GM18873 (cell line): ENCODE measurements at regions not wholly inside any gene's neighbourhood (a gene's known extent, or its start where the extent isn't known, plus 50 kb on each side); places are given as distances from the start of the nearest gene placed in this dataset.

Source experiments
- ATAC-seq: cut with Tn5 transposase; IDR thresholded peaks from one replicate; pipeline ENCODE4 v1.9.1; 2021; ENCODE audit warnings: mild to moderate bottlenecking, moderate library complexity, moderate number of reproducible peaks; ENCODE audit not compliant: unreplicated experiment, low FRiP score

GRCh38 chr3:137199678-137200077, 241.9 kb downstream of the IL20RB start:
- no peak for ATAC-seq

DNA sequence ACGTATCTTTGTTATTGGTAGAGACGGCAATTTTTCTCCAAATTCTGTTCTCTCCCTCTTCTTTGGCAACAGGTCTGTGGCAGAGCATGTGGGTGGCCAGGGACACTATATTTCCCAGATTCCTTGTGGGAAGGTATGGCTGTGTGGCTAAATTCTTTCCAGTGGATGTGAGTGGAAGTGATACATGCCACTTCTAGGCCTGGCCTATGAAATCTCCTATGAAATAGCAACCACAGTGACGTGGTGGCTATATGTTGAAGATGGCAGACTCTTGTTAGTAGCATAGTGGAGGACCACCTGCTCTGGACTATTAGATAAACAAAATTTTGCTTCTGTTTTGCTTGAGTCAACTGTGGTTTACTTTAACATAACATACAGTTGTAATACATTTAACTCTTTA, 243.3 kb downstream of the IL20RB start:
- ATAC-seq, result no peak

- ATAC-seq, result no peak
Observed at GRCh38 chr3:137202941-137203340, 245.2 kb downstream of the IL20RB start.

DNA sequence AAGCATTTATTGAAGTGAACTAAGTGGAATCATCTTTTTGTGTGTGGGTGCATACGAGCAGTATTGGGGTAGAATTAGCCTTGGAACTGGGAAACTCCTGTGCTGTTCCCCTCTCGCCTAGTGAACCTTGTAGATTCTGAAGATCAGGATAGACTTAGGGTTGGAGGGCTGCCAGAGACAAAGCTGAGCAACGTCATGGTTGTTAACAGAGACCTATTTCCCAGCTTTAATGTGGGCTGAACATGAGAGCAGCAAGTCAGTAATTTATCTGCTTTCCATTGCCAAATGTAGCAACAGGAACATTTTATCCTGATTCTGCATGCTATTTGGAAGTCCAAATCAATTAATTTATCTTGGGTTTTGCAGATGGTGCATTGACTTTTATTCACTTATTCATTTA, 246.6 kb downstream of the IL20RB start:
- no peak for ATAC-seq

- no peak for ATAC-seq
Observed at GRCh38 chr3:137205394-137206045, 247.7 kb downstream of the IL20RB start.

DNA sequence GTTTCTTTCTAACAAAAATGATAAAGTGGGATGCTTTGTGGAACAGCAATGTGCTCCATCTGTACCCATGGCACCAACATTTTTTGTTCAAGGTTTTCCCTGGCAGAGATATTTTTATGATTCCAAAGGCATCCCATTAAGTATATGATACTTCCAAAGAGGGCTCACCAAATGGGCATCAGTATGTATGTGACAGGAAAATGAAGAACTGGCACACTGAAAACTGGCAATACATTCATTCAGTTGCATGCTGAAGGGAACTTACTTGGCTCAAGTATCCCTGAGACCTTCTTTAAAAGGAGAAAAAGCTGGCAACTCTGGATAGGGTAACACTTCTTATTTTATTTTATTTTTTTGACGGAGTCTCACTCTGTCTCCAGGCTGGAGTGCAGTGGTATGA, 249.8 kb downstream of the IL20RB start:
- no peak for ATAC-seq

DNA sequence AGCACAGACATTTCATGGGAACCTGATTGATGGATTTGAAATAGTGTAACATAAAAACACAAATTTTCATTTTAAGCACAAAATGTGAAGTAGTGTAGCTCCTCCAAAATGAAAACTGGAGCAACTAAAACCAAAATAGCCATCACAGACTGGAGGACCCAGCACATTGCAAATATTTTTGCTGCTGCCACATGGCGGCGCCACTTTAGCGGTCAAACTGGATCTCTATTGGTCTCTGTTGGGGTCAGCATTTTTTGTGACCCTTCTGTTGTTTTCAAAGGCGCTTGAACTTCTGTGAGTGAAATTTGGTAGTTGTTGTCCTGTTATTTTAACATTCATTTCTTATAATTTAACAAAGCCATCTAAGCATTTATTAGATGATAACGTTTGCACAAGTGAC, 259.9 kb downstream of the IL20RB start:
- ATAC-seq, result no peak

DNA sequence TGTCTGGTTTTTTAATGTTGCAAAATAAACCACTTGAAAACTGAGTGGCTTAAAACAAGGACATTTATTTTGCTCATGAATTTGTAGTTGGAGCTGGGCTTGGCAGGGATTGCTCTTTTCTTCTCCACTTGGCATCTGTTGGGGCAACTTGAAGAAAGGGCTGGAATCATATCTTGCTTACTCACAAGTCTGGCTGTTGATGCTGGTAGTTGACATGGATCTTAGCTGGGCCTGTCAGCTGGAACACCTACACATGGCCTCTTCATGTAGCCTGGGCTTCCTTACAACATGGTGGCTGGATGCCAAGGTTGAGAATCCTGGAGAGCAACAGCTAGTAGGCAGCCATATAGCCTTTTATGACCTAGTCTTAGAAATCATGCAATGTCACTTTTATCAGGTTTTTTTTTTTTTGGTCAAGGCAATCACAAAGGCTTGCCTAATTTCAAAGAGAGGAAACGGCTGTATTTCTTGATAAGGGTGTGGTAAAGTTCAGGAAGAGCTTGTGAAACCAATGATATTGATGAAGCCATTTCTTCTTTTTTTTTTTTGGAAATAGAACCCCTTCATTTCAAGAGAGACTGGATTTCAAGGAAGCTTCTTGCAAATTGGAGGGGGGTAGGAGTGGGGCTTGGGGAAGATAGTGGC, 262.1 kb downstream of the IL20RB start:
- no peak for ATAC-seq

DNA sequence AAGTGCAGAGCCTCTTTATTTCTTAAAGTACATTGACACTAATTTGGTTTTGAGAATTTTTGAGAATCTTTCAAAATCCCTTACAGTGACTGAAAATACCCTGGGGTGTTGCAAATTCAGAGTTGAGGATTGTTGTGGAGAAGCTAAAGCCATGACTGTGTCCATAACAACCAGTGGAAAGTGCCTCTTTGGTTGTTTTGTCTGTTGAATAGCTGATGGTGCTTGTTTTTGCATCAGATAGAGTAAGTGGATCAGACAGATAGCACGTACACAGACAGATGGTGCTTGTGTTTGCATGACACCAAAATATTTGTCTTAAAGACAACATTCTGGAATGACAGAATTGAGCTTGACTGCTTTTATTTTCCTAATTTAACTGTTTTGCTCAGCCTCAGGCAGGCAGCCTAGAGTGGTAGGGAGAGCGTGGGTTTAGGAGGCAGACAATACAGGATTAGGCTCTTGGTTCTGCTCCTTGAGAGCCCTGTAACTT, 265.0 kb downstream of the IL20RB start:
- no peak for ATAC-seq

- no peak for ATAC-seq
Observed at GRCh38 chr3:137224464-137224863, 266.7 kb downstream of the IL20RB start.

DNA sequence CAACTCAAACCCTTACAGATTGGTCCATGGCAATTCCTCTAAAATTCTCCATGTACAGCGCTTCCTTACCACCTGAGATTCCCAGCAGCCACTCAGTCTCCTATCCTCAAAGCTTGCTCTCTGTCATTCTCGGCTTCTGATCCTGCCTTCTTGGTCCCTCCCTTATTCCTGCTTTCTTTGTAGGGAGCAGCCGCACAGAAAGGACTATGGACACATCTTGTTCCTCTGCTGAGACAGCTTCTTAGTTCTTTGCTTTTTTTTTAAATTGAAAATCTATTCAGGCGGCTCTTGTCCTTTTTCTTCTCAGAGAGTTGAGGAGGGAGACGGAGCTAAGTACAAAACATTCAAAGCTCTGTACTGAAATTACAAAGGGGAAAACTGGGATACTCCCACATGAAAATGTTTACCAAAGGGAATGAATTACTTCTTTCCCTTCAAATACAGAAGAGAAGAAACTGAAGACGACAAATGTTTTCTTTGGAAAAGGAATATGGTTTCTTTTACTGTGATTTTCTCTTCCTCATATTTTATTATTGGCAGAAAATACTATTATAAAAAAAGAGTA, 285.1 kb downstream of the IL20RB start:
- no peak for ATAC-seq

- ATAC-seq, result no peak
Observed at GRCh38 chr3:137246491-137246890, 288.7 kb downstream of the IL20RB start.

GRCh38 chr3:137249311-137249940, 291.6 kb downstream of the IL20RB start:
- no peak for ATAC-seq

DNA sequence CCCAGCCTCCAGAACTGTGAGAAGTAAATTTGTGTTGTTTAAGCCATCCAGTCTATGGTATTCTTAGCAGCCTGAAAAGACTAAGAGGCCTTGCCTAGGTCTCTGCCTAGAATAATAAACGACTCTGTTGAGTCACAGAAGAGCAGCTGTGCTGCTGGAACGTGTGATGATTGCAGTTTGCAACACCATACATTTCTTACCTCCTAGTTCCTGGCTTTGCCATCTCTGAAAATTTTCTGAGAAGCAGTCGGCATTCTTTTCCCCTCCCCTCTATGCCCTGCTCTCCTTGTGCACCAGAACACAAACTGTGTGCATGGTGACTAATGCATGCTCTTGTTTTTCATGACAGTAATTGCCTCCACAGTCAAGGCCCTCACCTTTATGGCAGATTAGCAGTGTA, 301.3 kb downstream of the IL20RB start:
- no peak for ATAC-seq

DNA sequence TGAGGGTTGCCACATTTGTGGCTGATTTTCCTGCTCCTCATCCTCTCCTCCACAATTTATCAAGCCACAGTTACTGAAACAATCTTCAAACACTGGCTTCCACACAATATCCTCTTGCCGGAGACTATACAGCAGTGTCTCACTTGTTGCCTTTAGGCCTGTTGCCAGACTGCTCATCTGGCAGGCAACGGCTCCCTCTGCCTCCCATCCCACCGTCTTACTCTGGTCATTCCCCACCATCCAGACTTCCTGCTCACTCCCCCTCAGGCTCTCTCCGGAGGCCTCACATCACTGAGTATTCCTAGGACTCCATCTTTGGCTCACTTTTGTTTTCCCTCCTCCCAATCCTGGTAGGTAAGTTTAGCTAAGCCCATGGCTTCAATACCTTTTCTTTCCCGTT, 301.9 kb downstream of the IL20RB start:
- ATAC-seq, result no peak

GRCh38 chr3:137264071-137264820, 306.5 kb downstream of the IL20RB start:
- no peak for ATAC-seq

GRCh38 chr3:137264843-137265330, 307.1 kb downstream of the IL20RB start:
- ATAC-seq, result no peak

GRCh38 chr3:137282871-137283270, 325.1 kb downstream of the IL20RB start:
- ATAC-seq, result no peak

- ATAC-seq, result no peak
Observed at GRCh38 chr3:137285924-137286323, 328.1 kb downstream of the IL20RB start.

DNA sequence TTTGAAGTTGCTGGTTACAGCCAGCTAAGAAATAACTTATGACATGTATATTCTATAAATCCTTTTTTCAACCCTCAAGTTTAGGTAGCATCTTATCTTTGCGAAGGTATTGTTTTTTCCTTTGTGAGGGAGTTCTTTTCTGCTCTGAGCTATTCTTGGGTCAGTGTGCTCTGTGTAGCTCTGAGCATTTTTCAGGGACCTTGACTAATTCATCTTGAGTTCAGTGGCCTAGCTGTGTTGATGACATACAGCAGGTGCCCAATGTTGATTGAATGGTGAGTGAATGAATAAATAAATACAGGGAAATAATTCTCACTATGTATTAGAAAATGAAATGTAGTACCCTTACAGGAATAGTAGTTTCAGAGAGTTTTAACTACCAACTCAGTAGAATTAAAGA, 335.3 kb downstream of the IL20RB start:
- no peak for ATAC-seq

- no peak for ATAC-seq
Observed at GRCh38 chr3:137294139-137294538, 336.4 kb downstream of the IL20RB start.
